Heart left ventricle (tissue), 16 donors: ENCODE measurements at regions not wholly inside any gene's neighbourhood (a gene's known extent, or its start where the extent isn't known, plus 50 kb on each side); places are given as distances from the start of the nearest gene placed in this dataset.

Source experiments
- ATAC-seq, 4 donors: fragments of 200-7000 bp; cut with Tn5 transposase; one replicate each; pipeline ENCODE4 v1.9.1; 2020 to 2022; ENCODE audit warnings: moderate library complexity in 4 of 4, mild to moderate bottlenecking in 3 of 4, moderate number of reproducible peaks in 1 of 4
- DNase-seq, 5 donors: peaks; one replicate each; pipeline ENCODE4 v3.0.0-alpha.2; 2020
- H3K27ac ChIP-seq, 12 donors: fragments of 200-600 bp; sonication (generic) in 4 of 12; one replicate each; pipeline versions ENCODE4 v1.5.0 to v1.8.0; 2016 to 2022; ENCODE audit warnings: mild to moderate bottlenecking in 2 of 12
- H3K27me3 ChIP-seq, 9 donors: fragments of 200-600 bp; sonication (generic) in 2 of 9; one replicate each; pipeline versions ENCODE4 v1.5.1 to v1.8.0; 2016 to 2022; ENCODE audit warnings: mild to moderate bottlenecking in 3 of 9
- H3K36me3 ChIP-seq, 9 donors: fragments of 200-600 bp; sonication (generic) in 2 of 9; one replicate each; pipeline versions ENCODE4 v1.5.0 to v1.8.0; 2018 to 2022; ENCODE audit warnings: mild to moderate bottlenecking in 2 of 9
- H3K4me1 ChIP-seq, 12 donors: fragments of 200-600 bp; sonication (generic) in 4 of 12; one replicate each; pipeline versions ENCODE4 v1.5.0 to v1.8.0; 2016 to 2022; ENCODE audit warnings: mild to moderate bottlenecking in 3 of 12
- H3K4me3 ChIP-seq, 12 donors: fragments of 200-600 bp; sonication (generic) in 4 of 12; one replicate each; pipeline versions ENCODE4 v1.5.0 to v1.8.0; 2017 to 2022; ENCODE audit warnings: mild to moderate bottlenecking in 9 of 12, moderate library complexity in 4 of 12
- H3K9me3 ChIP-seq, 12 donors: fragments of 200-600 bp; sonication (generic) in 4 of 12; one replicate each; pipeline versions ENCODE4 v1.5.0 to v1.8.0; 2016 to 2022; ENCODE audit warnings: mild to moderate bottlenecking in 1 of 12
- CTCF ChIP-seq, 12 donors: fragments of 200-600 bp; sonication (generic) in 4 of 12; IDR thresholded peaks; one replicate each; pipeline versions ENCODE4 v1.5.0 to v1.8.0; 2018 to 2022; ENCODE audit warnings: antibody characterized with exemption in 12 of 12, mild to moderate bottlenecking in 5 of 12
- POLR2A ChIP-seq, 2 donors: fragments of 450-650 bp; IDR thresholded peaks; one replicate each; pipeline ENCODE4 v1.6.1; 2017; ENCODE audit warnings: antibody characterized with exemption in 2 of 2, mild to moderate bottlenecking in 2 of 2, moderate library complexity in 2 of 2
- WGBS, 4 donors: extraction: QIAGEN DNeasy Blood & Tissue Kit in 2 of 4; methylation state at CpG; one replicate each; pipeline versions ENCODE4 v1.1.5 to v1.1.7; 2013 to 2018; 5-methylcytosine and 5-hydroxymethylcytosine counted together
- intact Hi-C, 10 donors: fragments of 100-400 bp; cut with DNase I; formaldehyde crosslinking; loops; one replicate each; pipeline versions ENCODE4 v1.11.1 to v1.14.2; 2022
- donor health status: ischemic (EF 13 %, LVEDD 7.1; RV severe dilation, severe dysfunction).
- donor health status: healthy with polysubstance abuse.
- donor health status: DM: no; HTN: yes; CAD: no.
- donor health status: DM: no; HTN: no; CAD: no.
- donor health status: ischemic (EF 25% LVEDD 6.9; RV normal size, moderate dysfunction).
- donor health status: ischemic (EF 25% LVEDD 5.7; RV mildly dilated, moderate dysfunction).
- donor health status: healthy.
- donor health status: DM: yes; HTN: yes; CAD: no.
- donor health status: ischemic (EF 35%, LVEDD 5.7; RV mildly dilated, moderate dysfunction).
- donor health status: nonischemic (EF 11% LVEDD 7.7; RV severe dilation, severe dysfunction).
- donor health status: DM: yes; HTN: yes; CAD: no.
- donor health status: PGD.
- donor health status: ischemic (EF 29% LVEDD 5.4; RV normal size, mild dysfunction).
- donor health status: nonischemic (EF 23%, LVEDD 6.1; RV moderate dilation, normal function).

GRCh38 chr10:120742373-120742772 lies 108.8 kb upstream of the WDR11 start:
- intact Hi-C loops: no loop called here
- H3K4me3 ChIP-seq: no peak overlapping the region
- ATAC-seq: no peak
- H3K9me3 ChIP-seq: no peaks in the 10 kb centered on the region
- no peaks in the 10 kb centered on the region for H3K36me3 ChIP-seq
- DNase-seq: no peak
- TF ChIP-seq CTCF (IDR thresholded peaks at IDR 0.05): no peak
- no peak for TF ChIP-seq POLR2A (IDR thresholded peaks at IDR 0.05)
- H3K4me1 ChIP-seq: no peaks in the 10 kb centered on the region
- H3K27me3 ChIP-seq: peaks cover 0 to 21% (median 0%) of the 10 kb centered on the region in 9 donors
- H3K27ac ChIP-seq: no peak overlapping the region
- 82 to 90% (median 87%) methylated on average over 4 of the region's 4 CpGs for WGBS, 4 donors

GRCh38 chr10:120744040-120744439 lies 107.1 kb upstream of the WDR11 start:
- intact Hi-C loops: no loop called here
- Histone ChIP-seq H3K27ac (no peak overlapping the region), H3K27me3 (peaks cover 0 to 15% (median 0%) of the 10 kb centered on the region in 9 donors), H3K4me3 (no peak overlapping the region), H3K9me3 (no peaks in the 10 kb centered on the region), H3K4me1 (no peaks in the 10 kb centered on the region), H3K36me3 (no peaks in the 10 kb centered on the region)
- WGBS, 4 donors: 85 to 94% (median 90%) methylated on average over 5 of the region's 5 CpGs
- no peak for TF ChIP-seq POLR2A (IDR thresholded peaks at IDR 0.05)
- TF ChIP-seq CTCF (IDR thresholded peaks at IDR 0.05): no peak
- DNase-seq (no peak), ATAC-seq (no peak)

- Histone ChIP-seq H3K36me3 (no peaks in the 10 kb centered on the region), H3K9me3 (no peaks in the 10 kb centered on the region), H3K4me1 (peaks cover 0 to 5% (median 0%) of the 10 kb centered on the region in 12 donors), H3K27me3 (peaks cover 0 to 12% (median 0%) of the 10 kb centered on the region in 9 donors), H3K27ac (no peak overlapping the region), H3K4me3 (no peak overlapping the region)
- no peak for DNase-seq
- peak in 1 of 4 donors; percentile 38 for ATAC-seq
- intact Hi-C loops: no loop called here
- 17 to 29% (median 23%) methylated on average over 4 of the region's 4 CpGs for WGBS, 4 donors
- TF ChIP-seq POLR2A (IDR thresholded peaks at IDR 0.05) (no peak), CTCF (IDR thresholded peaks at IDR 0.05) (no peak)
Measured at GRCh38 chr10:120746001-120746777, 105.0 kb upstream of the WDR11 start.

GRCh38 chr10:120748519-120748918 lies 102.6 kb upstream of the WDR11 start:
- WGBS, 4 donors: 56 to 68% (median 61%) methylated on average over 2 of the region's 2 CpGs
- ATAC-seq: no peak
- no peak for DNase-seq
- no peak for TF ChIP-seq CTCF (IDR thresholded peaks at IDR 0.05)
- no peak for TF ChIP-seq POLR2A (IDR thresholded peaks at IDR 0.05)
- H3K4me3 ChIP-seq: no peak overlapping the region
- H3K27ac ChIP-seq: no peak overlapping the region
- H3K9me3 ChIP-seq: no peaks in the 10 kb centered on the region
- no peaks in the 10 kb centered on the region for H3K36me3 ChIP-seq
- intact Hi-C loops: no loop called here
- H3K4me1 ChIP-seq: peaks cover 0 to 5% (median 0%) of the 10 kb centered on the region in 12 donors
- H3K27me3 ChIP-seq: peaks cover 0 to 4% (median 0%) of the 10 kb centered on the region in 9 donors
